GM19397 (cell line): ENCODE measurements at regions not wholly inside any gene's neighbourhood (a gene's known extent, or its start where the extent isn't known, plus 50 kb on each side); places are given as distances from the start of the nearest gene placed in this dataset.

Source experiments
- ATAC-seq: cut with Tn5 transposase; IDR thresholded peaks from one replicate; pipeline ENCODE4 v1.9.1; 2021; ENCODE audit warnings: mild to moderate bottlenecking, moderate library complexity; ENCODE audit not compliant: unreplicated experiment

DNA sequence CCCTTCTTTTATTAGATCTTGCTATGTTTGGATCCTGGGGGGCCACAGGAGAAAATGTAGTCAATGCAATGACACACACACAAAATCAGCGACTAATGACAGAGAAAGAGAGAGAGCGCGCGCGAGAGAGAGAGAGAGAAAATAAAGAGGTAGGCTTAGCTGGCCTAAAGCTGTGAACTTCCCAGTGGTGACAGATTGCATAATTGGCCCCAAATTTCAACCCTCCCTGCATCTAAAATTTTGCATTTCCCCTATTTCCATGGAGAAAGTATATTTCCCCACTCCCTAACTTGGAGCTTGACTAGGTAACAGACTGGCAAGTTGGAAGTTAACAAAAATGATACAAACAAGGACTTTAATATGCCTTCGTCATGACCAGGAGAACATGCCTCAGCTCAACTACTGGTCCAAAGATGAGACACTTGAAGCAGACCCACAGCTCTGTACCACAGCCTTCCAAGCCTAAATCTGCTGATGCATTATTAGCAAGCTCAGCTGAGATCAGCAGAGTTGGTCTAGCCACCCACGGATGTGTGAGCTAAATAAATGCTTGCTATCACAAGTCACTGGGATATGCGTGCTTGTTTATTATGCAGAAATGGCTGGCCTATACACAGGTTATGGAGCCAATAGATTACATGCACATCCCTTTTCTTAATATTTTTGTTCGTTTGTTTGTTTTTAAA is 118.1 kb upstream of the PRDM1 start:
- ATAC-seq: no peak

GRCh38 chr6:105966481-105966880 is 119.7 kb upstream of the PRDM1 start:
- no peak for ATAC-seq

- no peak for ATAC-seq
Measured at GRCh38 chr6:105964979-105965760, 121.0 kb upstream of the PRDM1 start.

DNA sequence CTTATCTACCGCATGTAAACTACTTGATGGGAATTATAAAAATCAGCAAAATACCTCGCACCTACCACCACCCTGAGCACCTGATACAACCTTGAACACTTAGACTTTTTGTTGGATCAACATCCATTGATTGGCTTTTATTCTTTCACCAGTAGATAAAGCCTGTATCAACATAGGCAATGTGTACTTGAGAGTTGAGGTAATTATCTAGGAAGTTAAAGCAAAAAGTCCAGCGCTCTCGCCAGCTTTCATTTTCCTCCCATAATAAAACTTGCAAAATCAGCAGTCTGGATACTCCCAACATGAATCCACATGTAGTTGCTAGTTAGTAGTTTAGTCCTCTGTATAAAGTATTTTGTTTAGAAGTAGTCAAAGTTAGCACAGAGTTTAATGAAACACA is 132.0 kb upstream of the PRDM1 start:
- no peak for ATAC-seq

- ATAC-seq: no peak
Measured at GRCh38 chr6:105952772-105953690, 133.1 kb upstream of the PRDM1 start.

DNA sequence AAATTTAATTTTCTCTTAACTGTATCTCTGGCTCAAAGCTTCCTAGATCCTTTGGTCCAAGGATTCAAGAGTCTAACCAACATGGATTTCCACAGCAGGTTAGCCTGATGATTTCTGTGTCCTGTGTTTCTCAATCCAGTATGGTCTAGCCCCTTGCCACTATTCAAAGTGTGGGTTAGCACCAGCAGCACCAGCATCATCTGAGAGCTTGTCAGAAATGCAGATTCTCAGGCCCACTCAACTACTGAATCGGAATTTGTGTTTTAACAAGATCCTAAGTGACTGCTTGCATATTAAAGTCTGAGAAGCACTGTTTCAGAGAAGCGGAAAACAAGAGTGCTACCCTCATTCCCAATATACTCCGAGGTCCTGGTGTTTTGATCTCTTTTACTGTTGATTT is 133.8 kb upstream of the PRDM1 start:
- no peak for ATAC-seq

DNA sequence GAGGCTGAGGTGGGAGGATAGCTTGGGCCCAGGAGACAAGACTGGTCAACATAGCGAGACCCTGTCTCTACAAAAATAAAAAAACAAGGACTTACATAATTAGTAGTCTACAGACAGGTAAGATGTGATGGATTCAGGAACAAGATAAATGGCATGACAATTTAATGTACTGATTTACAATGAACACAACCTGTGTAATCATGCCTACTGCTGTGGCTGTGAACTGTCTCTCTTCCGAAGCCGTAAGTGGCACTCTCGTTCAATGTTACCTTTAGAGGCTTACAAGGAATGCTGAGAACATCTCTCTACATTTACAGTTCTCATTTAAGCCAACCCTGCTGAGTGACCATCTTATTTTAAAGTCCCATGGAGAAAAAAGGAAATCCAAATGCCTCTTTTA is 134.8 kb upstream of the PRDM1 start:
- no peak for ATAC-seq

GRCh38 chr6:105949869-105950268 is 136.3 kb upstream of the PRDM1 start:
- ATAC-seq: no peak

- no peak for ATAC-seq
Measured at GRCh38 chr6:105943514-105943913, 142.6 kb upstream of the PRDM1 start.

GRCh38 chr6:105941621-105942412 is 144.3 kb upstream of the PRDM1 start:
- ATAC-seq: no peak

- ATAC-seq: no peak
Measured at GRCh38 chr6:105940990-105941389, 145.1 kb upstream of the PRDM1 start.

DNA sequence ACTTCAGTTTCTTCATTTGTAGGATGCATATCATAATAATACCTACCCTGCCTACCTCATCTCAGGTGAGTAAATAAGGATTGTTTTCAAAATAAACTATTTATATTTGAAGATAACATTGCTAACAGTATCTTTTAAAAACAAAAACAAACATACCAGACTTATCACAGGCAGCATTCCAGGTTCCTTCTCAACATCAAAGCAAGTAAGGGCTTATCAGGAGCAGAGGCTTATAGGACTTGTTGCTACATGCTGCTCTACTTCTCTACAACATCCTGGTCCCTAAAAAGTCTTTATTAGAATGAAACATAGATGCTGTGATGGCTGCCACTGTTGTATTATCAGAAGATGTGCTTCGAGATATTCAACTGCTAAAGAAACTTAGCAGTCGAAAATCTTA is 149.2 kb upstream of the PRDM1 start:
- ATAC-seq: no peak

DNA sequence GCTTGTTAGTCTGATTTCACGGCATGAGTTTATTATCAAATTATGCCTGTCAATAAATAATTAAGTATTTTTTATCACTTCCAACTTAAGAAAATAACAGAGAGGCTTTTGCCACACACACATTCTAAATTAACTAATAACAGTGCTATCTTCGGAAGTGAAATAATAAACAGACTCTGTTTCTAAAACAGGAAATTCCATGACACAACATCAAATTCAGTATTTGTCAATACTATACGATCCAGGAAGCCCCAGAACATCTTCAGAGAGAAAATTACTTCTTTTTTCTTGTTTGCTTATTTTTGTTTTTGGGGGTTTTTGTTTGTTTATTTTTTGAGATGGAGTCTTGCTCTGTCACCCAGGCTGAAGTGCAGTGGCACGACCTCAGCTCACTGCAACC is 150.7 kb upstream of the PRDM1 start:
- ATAC-seq: no peak

DNA sequence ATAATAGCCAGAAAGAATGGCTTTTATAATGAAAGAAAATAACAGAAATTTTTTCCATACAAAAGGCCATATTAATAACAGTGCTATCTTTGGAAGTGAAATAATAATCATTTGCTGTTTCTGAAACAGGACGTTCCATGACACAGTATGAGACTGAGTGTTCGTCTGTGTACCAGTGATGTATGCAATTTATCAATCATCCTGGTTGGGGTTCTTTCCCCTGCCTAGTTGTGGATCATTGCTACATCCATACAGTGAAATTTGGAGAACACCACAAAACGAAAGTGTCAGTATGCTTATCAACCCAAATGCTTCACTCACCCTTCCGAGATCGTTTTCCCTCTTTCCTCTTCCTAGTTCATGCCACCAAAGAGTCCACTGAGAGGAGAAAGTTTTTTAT is 151.4 kb upstream of the PRDM1 start:
- no peak for ATAC-seq

DNA sequence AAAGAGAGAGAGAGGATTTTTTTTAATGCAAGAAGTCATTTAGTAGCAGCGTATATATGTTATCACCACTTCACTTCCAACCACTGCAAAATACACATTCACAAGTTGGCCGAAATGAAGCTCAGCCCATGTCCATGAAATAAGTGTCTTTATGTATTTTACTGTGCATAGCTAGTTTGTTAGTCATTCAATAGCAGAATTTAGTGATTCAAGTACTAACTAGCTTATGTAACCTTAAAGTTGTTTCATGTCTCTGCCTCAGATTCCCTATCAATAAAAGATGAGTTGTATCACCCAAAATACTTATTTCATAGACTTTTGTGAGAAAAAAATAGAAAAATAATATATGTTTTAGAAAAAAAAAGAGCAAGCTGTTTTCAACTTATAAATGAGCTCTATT is 153.7 kb upstream of the PRDM1 start:
- ATAC-seq: no peak

- no peak for ATAC-seq
Measured at GRCh38 chr6:105929626-105930025, 156.5 kb upstream of the PRDM1 start.

DNA sequence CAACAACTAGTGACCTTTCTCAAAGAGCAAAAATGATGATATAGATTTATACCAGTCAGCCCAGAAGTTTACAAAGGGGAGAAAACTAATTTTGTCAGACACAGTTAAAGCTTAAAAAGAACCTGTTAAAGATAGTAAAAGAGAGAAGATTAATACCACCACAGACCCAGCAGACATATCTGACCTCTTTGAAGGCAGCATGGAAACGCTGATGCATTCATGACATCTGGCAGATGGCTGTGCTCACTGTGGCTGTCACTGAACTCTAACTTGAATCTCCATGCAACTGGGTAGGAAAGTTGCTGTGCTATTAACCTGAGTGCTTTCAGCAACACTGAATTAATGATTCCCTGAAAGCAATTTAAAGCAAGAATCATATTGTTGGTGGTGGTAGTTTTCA is 159.8 kb upstream of the PRDM1 start:
- ATAC-seq: no peak

DNA sequence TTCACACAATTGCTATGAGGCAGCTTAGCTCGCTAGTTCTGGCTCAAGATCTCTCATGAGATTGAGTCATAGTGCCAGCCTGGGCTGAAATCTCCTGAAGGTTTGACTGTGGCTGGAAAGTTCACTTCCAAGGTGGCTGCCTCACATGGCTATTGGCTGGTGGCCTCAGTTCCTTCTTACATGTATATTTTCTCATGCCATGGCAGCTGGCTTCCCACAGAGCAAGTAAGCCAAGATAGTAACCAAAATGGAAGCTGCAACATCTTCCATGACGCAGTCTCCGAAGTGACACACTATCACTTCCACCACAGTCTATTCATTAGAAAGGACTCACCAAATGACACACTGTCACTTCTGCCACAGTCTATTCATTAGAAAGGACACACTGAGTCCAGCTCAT is 160.4 kb upstream of the PRDM1 start:
- ATAC-seq: no peak

DNA sequence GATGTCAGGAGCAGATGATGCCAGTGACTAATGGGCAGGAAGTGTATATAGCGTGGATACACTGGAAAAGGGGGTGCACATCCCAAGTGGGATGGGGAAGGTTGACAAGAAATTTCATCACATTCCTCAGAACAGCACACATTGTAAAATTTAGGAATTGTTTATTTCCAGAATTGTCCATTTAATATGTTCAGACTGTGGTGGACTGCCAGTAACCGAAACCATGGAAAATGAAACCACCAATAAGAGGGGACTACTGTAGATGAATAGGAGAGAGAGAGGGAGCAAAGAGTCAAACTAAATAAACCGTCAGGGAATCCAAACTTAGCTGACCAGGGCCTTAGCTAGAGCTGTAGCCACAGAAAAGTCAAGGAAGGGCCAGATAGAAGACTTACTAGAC is 164.4 kb upstream of the PRDM1 start:
- no peak for ATAC-seq

DNA sequence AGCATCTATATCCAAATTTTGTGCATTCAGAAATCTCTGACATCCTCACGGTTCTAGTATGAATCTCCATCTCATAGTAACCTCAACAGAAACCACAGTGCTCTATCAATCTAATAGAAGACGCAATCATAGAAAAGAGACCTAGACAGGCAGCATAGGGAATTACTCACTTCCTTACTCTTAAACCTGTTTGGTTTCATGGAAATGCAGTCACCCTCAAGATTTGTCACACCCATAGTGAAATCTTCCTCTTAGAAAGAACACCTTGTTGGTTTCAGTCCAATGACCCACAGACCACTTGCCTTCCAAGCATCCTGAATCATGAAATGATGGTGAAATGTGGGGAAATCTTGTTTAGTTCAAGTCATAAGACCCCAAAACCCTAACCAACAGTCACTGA is 166.1 kb upstream of the PRDM1 start:
- no peak for ATAC-seq
